Adrenal gland (tissue), 5 donors: ENCODE measurements at regions not wholly inside any gene's neighbourhood (a gene's known extent, or its start where the extent isn't known, plus 50 kb on each side); places are given as distances from the start of the nearest gene placed in this dataset.

Source experiments
- POLR2A ChIP-seq, 2 donors: fragments of 450-650 bp; IDR thresholded peaks; one replicate each; pipeline ENCODE4 v1.6.1; 2017; ENCODE audit warnings: antibody characterized with exemption in 2 of 2, mild to moderate bottlenecking in 2 of 2, moderate library complexity in 1 of 2
- TF ChIP-seq, protein P1 (sequence below), 6 experiments: fragments of 450-650 bp in 4 of 6; fragments of 200-600 bp in 2 of 6; sonication (generic) in 1 of 6; IDR thresholded peaks; 1 replicate in 5 of 6; 2 replicates in 1 of 6; pipeline versions ENCODE4 v1.5.1 to v1.8.0; 2016 to 2021; ENCODE audit warnings: antibody characterized with exemption in 6 of 6, mild to moderate bottlenecking in 2 of 6, moderate library complexity in 1 of 6
- donor health status: DM: no; HTN: no; CAD: no.

DNA sequence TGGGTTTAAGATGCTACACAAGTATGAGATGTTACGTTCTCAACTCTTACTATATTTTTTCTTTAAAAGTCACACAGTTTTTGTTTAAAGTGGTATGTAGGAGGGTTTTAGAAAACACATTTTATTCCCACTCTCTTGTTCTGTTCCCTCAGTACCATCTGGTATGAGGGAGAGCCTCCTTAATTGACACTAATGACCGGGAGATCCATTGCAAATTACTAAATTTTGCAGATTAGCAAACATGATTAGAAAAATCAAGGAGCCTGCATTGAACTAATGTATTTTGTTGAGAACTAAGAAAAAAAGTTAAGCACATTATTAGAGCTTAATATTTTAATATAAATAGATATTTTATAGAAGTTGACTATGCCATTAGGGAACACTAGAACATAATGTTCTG, 87.3 kb upstream of the UNC5C start:
- TF ChIP-seq, protein P1, sequence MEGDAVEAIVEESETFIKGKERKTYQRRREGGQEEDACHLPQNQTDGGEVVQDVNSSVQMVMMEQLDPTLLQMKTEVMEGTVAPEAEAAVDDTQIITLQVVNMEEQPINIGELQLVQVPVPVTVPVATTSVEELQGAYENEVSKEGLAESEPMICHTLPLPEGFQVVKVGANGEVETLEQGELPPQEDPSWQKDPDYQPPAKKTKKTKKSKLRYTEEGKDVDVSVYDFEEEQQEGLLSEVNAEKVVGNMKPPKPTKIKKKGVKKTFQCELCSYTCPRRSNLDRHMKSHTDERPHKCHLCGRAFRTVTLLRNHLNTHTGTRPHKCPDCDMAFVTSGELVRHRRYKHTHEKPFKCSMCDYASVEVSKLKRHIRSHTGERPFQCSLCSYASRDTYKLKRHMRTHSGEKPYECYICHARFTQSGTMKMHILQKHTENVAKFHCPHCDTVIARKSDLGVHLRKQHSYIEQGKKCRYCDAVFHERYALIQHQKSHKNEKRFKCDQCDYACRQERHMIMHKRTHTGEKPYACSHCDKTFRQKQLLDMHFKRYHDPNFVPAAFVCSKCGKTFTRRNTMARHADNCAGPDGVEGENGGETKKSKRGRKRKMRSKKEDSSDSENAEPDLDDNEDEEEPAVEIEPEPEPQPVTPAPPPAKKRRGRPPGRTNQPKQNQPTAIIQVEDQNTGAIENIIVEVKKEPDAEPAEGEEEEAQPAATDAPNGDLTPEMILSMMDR (IDR thresholded peaks at IDR 0.05): no peak
- no peak for TF ChIP-seq POLR2A (IDR thresholded peaks at IDR 0.05)
